Activated CD8-positive, alpha-beta memory T cell treated with anti-CD3 and anti-CD28 coated beads, Interleukin-2, amount 50 U/mL, for 48 hours (primary cell): ENCODE measurements at regions not wholly inside any gene's neighbourhood (a gene's known extent, or its start where the extent isn't known, plus 50 kb on each side); places are given as distances from the start of the nearest gene placed in this dataset.
"Not testable (repeated sequence)": the region's sequence is repeated elsewhere in the genome, so short reads cannot be mapped to it uniquely, and the experiment has no call there.

Experiments
- DNase-seq: peaks from one replicate; pipeline ENCODE4 v3.0.0-alpha.2; 2020

DNA sequence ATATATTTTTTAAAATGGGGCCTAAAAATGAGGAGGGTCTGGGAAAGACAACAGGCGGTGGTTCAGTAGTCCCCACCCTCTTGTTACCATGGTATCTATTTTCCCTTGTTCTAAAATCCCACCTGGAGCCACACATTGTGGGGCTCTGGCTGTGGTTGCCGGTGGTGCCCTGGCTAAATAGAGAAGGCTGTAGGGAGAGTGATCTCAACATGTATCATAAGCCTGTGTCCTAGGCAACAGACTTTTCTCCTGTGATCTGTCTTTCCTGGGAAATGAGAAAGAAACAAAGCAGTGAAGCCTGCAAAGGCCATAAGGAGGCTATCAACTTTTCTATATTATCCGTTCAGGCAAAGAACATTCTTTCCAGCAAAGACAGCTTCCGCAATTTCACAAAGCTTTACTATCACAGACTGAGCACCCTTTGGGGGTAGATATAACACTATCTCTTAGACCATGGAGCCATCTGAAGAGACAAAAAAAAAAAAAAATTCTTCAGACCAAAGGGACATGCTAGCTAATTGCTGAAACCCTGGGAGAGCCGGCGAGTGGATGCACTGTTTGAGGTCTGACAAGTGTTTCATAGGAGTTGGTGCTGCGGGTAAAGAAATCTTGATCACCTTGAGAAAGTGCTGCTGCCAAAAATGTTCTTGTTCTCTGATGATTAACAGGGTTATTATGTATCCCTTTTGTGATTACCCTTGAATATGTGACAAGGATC is 879.2 kb upstream of the DDX18 start:
- DNase-seq = no peak

DNA sequence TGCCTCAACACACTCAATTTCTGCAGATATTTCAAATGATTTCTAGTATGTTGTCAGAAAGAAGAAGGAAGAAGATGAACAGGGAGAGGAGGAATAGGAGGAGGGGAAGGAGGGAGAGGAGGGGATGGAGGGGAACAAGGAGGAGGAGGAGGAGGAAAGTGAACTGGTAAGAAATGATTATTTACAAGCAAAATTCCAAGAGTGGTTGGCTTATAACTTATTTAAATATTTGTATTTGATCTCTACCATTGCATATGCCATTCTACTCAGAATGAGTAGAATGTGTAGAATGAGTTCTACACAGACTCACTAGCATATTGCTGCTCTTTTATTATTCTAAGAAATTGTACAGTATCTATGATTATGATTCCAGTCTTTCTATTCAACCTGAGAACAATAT is 866.2 kb upstream of the DDX18 start:
- no peak for DNase-seq

DNA sequence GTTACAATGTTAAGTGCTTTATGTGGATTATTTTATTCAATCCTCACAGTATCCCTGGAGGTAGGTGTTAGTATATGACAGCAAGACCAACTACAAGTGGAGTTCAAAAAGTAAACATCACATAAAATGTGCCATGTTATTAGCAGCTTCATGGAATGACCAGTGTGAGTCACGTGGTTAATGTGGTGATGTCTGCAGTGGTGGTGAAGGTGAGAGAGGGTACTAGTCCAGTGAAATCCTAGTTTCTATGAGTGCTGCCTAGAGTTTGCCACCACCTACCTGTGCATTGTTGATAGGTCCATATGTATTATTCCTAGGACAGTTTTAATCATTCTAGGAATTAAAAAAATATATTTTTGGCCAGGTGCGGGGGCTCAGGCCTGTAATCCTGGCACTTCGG is 865.2 kb upstream of the DDX18 start:
- no peak for DNase-seq

DNA sequence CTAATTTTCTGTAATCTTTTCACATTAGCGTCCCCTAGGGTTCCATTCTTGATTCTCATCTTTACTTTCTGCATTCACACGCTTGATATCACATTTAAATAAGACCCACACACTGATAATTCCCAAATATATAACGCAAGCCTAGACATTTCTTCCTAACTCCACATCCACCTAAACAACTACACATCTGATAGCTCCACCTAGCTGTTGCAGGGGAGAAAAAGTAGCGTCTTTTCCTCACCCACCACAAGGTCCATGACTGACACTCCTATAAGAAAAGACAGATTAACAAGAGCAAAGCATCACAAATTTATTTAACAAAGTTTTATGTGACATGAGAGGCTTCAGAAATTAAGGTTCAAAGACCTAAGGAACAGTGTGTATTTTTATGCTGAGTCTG is 862.2 kb upstream of the DDX18 start:
- DNase-seq = no peak

DNA sequence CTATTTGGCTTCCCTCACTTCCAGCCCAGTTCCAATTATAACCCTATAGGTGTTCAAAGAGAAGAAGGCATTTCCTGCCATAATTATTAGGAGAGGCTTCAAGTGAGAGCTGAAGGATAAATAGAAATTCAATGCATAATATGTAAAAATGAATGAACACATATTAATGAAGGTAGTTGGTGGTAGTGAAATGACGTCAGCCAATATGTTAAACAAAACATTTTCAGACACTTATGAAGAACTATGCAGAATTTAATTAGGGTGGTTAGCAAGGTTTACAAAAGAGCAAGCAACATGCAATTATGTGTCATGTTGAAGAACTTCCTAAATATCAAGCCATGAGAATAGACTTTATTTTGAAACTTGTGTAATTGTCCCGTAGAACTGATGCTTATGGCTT is 858.8 kb upstream of the DDX18 start:
- DNase-seq = no peak

DNA sequence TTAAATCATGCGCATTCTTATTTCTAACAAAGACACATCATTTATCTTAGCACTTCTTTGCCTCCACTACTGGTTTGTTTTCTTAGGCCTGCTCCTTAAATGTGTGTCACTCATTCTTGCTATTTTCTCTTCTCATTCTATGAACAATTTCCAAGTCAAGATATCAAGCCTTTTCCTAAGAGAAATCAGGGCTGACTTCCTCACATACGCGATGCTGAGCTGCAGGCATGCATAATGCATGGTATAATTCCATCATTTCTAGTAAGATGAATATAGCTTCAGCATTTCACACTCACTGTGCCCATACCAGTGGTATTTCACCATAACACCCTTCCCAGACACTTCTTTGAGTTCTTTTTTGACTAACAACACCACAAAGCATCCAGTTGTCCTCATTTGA is 838.9 kb upstream of the DDX18 start:
- no peak for DNase-seq

DNA sequence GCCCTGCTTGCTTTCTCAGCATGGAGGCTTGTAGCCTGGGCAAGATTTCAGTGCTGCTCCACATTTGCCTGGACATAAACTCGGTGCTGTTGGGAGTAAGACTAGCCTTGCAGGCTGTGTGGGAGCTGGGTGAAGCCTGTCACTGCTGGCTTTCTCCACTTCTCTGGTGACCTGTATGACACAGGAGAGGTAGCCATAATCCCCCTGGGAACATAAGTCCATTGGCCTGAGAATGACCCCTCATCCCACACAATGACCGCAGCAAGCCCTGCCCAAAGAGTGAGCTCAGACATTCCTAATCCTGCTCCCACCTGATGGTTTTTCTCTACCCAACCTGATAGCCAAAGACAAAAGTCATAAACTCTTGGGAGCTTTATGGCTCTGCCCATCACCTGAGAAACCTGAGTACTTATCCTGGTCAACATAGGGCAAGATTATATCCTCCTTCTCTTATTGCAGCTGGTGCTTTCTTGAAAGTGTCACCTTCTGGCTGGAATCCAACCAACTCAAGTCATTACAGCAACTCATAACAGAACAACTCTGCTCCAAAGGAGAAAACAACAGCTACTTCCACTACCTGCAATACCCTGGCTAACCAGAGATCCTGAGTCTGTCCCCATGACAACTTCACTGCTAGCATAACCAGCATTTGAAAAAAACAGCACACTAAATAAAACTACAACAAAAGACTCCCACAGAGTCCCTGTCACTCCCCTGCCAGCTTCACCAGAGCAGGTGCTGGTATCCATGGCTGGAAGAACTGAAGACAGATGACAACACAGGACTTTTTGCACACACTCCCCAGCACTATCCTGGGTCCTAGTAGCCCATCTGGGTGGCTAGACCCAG is 834.4 kb upstream of the DDX18 start:
- no peak for DNase-seq

DNA sequence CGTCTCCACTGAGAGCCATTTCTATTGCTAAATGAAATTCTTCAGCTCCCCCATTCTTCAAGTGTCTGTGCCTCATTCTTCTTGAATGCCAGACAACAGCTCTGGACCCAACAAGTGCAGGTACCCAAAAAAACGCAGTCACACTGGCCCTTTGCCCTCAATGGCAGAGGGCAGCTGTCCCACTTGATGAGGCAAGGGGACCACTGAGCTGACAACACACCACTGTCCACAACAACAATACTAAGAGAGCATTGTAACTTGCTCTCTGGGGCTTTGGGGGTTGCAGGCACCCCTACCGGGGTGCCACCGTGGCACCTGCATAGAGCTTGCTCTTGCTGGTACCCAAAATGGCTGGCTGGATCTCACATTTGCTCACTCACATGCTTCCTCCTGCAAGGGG is 827.0 kb upstream of the DDX18 start:
- DNase-seq = no peak

DNA sequence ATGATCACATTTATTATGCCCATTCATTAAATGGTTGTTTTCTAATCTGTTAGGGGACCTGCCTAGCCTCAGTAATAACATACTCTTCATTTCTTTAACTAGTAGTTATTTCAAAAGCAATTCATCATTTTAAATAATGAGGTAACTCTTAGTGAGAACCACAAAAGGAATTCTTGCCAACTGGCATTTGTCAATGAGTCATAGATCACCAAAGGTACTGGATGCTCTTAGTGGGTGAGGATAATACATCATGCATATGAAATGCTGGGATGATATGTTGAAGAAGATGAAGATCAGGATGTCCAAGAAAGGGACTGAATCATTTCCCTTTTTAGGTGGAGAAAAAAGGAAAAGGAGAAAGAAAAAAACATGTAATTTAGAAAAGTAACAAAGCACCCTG is 826.2 kb upstream of the DDX18 start:
- no peak for DNase-seq

DNA sequence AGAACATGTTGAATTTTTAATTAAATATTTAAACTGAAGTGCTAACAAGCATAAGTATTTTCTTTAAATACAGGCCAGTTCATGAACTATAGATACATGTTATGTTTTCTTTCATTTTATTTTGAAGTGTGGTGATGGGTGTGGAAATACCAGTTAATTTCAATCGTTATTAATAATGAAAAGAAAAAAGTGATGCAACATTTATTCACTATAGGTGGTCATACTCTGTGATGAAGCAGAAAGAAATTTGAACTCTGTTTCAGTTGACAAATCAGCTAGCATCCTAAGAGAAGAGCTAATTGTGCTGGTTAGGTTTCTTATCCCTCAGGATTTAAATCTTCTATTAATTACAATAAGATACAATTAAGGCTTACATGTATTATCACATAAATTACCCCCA is 795.1 kb upstream of the DDX18 start:
- DNase-seq = no peak

DNA sequence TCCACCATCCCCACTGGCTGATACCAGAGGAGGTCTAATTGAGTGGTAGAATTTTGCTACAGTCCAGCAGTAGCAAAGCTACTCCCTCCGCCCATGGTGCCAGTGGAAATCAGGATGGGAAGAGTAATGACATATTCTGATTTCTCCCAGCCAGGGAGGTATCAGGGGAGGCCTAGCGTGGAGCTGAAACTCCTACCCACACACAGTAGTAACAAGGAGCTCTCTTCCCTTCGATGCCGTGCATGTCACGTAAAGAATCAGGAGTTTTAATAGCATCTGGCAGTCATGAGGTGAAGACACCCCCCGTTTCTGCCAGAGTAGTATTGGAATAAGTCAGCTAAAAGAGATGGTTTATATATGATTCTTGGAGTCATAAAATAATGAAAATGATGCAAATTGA is 786.8 kb upstream of the DDX18 start:
- DNase-seq = no peak

DNA sequence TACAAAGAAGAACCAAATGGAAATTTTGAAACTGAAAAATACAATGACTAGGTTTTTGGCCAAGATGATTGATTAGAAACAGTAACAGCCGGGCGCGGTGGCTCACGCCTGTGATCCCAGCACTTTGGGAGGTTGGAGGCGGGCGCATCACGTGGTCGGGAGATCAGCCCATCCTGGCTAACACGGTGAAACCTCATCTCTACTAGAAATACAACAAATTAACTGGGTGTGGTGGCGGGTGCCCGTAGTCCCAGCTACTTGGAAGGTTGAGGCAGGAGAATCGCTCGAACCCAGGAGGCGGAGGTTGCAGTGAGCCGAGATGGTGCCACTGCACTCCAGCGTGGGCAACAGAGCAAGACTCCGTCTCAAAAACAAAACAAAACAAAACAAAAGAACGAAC is 785.8 kb upstream of the DDX18 start:
- not testable (repeated sequence) for DNase-seq

DNA sequence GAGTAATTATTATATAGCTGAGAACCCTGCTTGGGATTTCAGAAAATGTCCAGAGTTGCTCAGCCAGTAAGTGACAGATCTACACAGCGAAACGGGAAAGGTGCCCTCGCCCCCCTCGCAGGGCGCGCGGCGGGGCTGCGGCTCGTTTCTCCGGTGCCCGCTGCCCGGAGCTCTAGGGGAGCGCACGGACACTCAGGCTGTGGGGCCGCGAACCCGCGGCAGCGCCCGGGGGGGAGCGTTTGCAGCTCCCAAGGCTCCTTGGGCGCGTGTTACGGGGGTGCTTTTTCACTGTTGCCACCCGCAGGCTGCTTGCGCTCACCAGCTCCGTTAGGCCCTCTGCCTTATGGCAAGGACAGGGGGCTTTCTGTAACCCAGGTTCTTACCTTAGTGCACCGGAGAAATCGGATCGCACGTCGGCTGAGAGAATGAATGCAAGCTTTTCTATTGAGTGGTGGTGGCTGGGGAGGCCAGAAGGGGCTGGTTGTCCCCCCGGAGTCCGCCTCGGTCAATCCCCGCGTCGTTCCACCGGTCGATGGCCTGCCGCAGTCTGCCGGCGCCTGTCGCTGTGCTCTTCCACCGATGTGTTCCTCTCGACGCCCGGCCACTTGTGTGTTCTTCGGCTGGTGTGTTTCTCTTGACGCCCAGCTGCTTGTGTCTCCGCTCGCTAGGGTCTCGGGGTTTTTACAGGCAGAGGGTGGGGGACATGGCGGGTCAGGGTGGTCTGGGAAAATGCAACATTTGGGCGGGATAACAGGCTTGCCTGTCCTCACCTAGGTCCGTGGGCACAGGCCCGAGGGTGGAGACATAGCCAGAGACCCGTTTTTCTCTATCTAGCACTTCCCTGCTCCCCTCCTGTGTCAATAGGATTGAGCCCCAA is 758.8 kb upstream of the DDX18 start:
- no peak for DNase-seq

DNA sequence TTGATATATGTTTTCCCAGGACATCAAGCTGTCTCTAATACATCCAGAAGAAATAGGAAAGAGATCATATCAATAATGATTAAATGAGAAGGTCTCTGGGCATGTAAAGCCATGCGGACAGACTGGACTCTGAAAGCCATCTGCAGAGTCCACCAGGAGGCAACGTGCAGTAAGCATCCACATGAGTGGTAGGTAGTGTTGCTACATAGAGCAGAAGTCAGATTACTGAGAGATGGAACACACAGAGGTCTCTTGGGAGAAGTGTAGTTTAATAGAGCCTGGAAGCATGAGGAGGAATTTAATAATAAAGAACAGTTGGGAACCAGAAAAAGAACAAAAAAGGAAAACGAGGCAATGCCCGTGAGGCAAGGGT is 758.1 kb upstream of the DDX18 start:
- no peak for DNase-seq

DNA sequence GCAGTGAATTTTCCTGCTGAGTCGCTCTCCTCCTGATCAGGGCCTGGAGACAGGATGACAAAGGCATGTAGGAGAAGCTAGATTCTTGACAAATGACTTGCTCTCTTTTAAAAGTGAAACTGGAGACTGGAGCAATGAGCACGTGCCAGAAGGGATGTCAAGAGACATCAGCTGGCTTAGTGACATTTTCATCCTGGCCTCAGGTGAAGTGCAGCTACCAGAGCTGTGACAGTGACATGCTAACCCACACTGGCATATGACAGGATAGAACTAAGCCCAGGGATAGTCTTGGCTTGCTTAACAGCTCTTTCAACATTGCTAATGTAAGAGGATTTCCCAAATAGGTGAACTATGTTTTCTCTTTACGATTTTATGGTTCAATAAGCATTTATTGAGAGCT is 757.5 kb upstream of the DDX18 start:
- no peak for DNase-seq

DNA sequence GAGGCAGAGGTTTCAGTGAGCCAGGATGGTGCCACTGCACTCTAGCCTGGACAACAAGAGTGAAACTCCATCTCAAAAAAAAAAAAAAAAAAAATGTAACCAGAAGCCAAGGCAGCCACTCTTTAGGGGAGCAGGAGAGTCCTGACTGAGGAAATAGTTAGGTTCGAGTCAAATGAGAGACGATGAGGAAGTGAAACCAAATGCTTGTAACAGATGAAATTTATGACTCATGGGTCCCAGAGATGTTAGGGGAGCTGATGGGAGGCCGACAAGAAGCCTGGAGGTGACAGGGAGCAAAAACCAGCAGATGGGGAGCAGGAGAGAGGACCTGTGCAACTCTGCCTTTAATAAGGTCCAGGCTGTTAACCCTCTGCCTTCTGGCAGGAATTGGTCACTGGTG is 756.1 kb upstream of the DDX18 start:
- DNase-seq = no peak

DNA sequence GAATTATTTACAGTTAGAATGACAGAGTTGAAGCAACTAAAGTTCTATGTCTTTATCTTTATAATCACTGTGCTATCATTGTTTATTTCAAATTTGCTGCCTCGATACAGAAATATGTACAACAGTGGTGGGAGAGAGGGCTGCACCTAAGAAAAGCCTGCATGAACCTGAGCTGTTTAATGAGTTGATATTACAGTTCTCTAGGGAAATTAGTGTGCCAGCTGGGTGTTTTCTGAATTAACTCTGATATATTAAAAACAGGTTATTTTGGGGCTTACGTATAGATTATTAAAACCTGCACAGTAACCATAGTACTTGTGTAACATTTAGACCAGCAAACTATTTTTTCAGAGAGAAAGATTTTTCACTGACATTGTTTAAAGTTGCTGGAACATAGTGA is 750.5 kb upstream of the DDX18 start:
- no peak for DNase-seq

DNA sequence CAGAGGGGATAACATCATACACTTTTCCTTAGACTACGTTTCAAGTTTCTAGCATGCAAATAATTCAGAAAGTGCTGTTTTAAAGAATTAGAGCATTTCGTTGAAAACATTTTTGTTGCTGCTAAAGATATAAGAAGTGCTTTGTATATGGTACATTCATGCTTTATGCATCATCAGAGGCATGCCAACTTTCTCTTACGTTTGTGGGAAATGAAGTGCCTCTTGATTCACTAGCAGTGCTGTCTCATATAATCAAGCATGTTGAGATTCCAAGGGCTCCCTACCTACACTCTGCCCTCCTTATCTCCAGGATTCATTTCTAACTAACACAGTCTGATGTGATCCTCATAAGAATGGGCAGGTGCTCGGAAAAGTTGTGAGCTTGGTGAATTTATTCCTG is 748.6 kb upstream of the DDX18 start:
- DNase-seq = no peak

DNA sequence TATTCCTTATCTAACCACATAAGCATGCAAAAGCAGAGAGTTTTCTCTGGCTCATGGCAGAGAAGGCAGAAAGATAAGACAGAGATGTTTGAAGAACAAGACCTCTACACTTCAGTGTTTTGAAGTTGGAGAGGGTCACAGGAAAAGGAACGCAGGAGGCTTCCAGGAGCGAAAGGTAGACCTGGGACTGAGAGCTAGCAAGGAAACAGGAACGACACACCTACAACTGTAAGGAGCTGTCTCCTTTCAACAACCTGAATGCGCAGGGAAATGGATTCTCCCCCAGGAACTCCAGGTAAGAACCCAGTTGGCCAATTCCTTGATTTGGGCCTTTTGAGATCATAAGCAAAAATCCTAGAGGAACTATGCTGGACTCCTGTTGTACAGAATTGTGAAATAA is 746.6 kb upstream of the DDX18 start:
- no peak for DNase-seq

DNA sequence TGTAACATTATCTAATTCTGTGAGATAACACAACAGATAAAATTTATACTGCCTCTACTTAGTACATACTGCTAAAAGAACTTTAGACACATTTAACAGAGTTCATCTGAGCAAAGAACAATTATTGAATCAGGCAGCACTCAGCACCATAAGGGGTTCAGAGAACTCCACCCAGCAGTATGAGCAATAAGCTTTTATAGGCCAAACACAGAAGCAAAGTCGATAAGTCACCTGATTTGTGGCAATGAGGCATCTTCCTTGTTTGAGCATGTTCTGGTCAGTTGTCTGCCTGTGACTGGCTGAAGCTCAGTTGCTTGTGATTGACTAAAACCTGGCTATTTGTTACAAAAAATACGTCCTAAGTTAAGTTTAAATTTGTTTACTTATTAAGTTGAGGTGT is 746.1 kb upstream of the DDX18 start:
- no peak for DNase-seq

DNA sequence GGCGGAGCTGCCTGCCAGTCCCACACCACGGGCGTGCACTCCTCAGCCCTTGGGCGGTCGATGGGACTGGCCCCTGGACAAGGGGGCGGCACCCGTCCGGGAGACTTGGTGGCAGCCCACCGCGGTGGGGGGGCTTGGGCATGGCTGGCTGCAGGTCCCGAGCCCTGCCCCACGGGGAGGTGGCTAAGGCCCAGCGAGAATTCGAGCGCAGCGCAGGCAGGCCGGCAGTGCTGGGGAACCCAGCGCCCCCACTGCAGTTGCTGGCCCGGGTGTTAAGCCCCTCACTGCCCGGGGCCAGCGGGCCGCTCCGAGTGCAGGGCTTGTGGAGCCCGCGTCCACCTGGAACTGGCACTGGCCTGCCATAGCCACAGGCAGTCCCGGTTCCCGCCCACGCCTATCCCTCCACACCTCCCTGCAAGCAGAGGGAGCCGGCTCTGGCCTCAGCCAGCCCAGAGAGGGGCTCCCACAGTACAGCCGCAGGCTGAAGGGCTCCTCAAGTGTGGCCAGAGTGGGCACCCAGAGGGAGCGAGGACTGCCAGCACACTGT is 742.9 kb upstream of the DDX18 start:
- DNase-seq = no peak

DNA sequence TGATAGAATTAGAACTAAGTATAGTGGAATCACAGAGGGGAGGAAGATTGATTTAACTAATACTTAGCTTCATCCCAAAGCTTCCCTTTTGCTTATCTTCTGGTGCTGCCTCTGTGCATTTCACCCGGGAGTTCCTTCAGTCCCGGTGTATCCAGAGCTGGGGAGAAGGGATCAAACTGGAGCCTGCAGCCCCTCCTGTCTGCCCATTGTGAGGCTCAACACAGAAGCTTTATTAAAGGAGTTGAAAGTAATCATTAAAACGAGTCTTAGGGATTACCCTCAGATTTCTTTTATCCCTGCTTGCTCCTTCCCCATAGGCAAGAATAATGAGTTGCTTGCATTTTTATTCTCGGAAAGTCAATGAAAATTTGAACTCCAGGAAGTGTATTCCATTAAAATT is 739.7 kb upstream of the DDX18 start:
- DNase-seq = no peak

DNA sequence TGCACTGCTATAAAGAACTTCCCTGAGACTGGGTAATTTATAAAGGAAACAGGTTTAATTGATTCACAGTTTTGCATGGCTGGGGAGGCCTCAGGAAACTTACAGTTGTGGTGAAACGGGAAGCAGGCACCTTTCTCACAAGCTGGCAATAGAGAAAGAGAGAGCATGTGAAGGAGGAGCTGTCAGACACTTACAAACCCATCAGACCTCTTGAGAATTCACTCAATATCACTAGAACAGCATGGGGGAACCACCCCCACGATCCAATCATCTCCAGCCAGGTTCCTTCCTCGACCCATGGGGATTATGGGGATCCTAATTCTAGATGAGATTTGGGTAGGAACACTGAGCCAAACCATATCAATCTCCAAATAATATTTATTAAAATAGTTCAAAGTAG is 729.2 kb upstream of the DDX18 start:
- DNase-seq = no peak

DNA sequence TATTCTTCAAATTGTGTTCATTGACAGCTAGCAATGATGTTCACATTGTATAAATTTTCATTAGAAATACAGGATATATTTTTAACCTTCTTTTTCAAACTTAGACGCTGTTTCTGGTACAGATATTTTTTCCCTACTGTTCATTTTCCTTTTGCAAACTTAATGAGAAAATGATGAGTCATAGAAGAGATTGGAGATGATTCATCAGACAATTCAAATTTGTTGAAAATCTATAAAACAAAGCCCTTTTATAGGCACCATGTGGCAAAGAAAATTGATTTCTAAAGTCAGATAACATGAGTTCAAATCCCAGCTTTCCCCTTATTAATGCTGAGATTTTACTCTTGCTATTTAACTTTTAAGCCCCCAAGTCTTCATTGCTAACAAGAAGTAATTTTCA is 728.8 kb upstream of the DDX18 start:
- DNase-seq = no peak
